GM10266 (cell line): ENCODE measurements at regions not wholly inside any gene's neighbourhood (a gene's known extent, or its start where the extent isn't known, plus 50 kb on each side); places are given as distances from the start of the nearest gene placed in this dataset.

Experiments used
- DNase-seq: peaks from one replicate; pipeline ENCODE4 v3.0.0; 2012; ENCODE audit errors: extremely low spot score
- CTCF ChIP-seq: IDR thresholded peaks from 2 replicates; pipeline ENCODE4 v1.5.1; 2012; ENCODE audit warnings: mild to moderate bottlenecking, low read depth; ENCODE audit not compliant: control insufficient read depth, insufficient read depth; ENCODE audit errors: missing control alignments

GRCh38 chr15:75125935-75126334 is 75.7 kb upstream of the C15orf39 start:
- no peak for DNase-seq
- no peak for TF ChIP-seq CTCF

GRCh38 chr15:75126864-75127580 is 74.7 kb upstream of the C15orf39 start:
- no peak for TF ChIP-seq CTCF

GRCh38 chr15:75129788-75130187 is 71.9 kb upstream of the C15orf39 start:
- no peak for DNase-seq
- TF ChIP-seq CTCF = no peak

More at GRCh38 chr15:75126864-75127580, 74.7 kb upstream of the C15orf39 start:
- no peak for DNase-seq

- no peak for TF ChIP-seq CTCF
- no peak for DNase-seq
Observed at GRCh38 chr15:75131269-75131643, 70.4 kb upstream of the C15orf39 start.

- TF ChIP-seq CTCF = no peak
- DNase-seq = no peak
Observed at GRCh38 chr15:75134748-75135147, 66.9 kb upstream of the C15orf39 start.

GRCh38 chr15:75136118-75136517 is 65.6 kb upstream of the C15orf39 start:
- DNase-seq = no peak
- TF ChIP-seq CTCF = no peak

GRCh38 chr15:75136758-75137157 is 64.9 kb upstream of the C15orf39 start:
- TF ChIP-seq CTCF = no peak
- no peak for DNase-seq
